ENCODE measurements at regions not wholly inside any gene's neighbourhood (a gene's known extent, or its start where the extent isn't known, plus 50 kb on each side); places are given as distances from the start of the nearest gene placed in this dataset.

DNA sequence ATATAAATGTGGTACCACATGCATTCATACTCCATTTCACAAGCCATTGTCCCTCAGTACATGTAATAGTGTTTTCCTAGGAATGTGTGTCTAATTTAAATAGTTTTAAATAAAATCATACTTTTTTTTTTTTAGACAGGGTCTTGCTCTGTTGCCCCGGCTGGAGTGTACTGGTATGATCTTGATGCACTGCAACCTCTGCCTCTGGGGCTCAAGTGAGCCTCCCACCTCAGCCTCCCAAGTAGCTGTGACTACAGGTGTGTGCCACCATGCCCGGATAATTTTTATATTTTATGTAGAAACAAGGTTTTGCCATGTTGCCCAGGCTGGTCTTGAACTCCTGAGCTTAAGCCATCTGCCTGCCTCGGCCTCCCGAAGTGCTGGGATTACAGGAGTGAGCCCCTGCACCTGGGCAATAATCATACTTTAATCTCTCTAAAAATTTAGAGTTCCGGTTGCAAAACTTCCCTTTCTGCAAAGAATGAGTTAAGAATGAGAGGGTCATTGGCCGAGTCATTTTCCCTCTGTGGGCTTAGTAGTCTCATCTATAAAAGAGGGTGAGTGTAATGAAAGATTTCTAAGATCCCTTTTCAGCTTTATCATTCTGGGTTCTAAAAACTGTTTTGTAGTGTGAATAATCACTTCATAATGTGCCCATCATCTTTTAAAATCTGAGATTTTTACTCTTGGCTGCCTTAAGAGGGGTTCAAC is 116.0 kb upstream of the PELI1 start:
- Histone ChIP-seq H3K4me1 (ENCODE audit: low read depth) (no peaks in the 10 kb centered on the region), H3K27me3 (no peaks in the 10 kb centered on the region), H3K27ac (no peak overlapping the region), H3K9me3 (ENCODE audit: low read depth) (no peaks in the 10 kb centered on the region), H3K4me3 (no peak overlapping the region), H3K36me3 (no peaks in the 10 kb centered on the region)
- DNase-seq (ENCODE audit: low read depth in 1 of 2, low spot score in 1 of 2): no peak
- TF ChIP-seq, protein P1, sequence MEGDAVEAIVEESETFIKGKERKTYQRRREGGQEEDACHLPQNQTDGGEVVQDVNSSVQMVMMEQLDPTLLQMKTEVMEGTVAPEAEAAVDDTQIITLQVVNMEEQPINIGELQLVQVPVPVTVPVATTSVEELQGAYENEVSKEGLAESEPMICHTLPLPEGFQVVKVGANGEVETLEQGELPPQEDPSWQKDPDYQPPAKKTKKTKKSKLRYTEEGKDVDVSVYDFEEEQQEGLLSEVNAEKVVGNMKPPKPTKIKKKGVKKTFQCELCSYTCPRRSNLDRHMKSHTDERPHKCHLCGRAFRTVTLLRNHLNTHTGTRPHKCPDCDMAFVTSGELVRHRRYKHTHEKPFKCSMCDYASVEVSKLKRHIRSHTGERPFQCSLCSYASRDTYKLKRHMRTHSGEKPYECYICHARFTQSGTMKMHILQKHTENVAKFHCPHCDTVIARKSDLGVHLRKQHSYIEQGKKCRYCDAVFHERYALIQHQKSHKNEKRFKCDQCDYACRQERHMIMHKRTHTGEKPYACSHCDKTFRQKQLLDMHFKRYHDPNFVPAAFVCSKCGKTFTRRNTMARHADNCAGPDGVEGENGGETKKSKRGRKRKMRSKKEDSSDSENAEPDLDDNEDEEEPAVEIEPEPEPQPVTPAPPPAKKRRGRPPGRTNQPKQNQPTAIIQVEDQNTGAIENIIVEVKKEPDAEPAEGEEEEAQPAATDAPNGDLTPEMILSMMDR (IDR thresholded peaks at IDR 0.05; ENCODE audit: low read depth, low read length): no peak

- DNase-seq (ENCODE audit: low read depth in 1 of 2, low spot score in 1 of 2): no peak
- TF ChIP-seq, protein P1 (IDR thresholded peaks at IDR 0.05; ENCODE audit: low read depth, low read length): no peak
- no peaks in the 10 kb centered on the region for H3K36me3 ChIP-seq
- no peak overlapping the region for H3K4me3 ChIP-seq
- H3K9me3 ChIP-seq (ENCODE audit: low read depth): no peaks in the 10 kb centered on the region
- no peak overlapping the region for H3K27ac ChIP-seq
- H3K4me1 ChIP-seq (ENCODE audit: low read depth): no peaks in the 10 kb centered on the region
- H3K27me3 ChIP-seq: no peaks in the 10 kb centered on the region
These were observed 116.6 kb upstream of the PELI1 start for GRCh38 chr2:64260817-64261216.

DNA sequence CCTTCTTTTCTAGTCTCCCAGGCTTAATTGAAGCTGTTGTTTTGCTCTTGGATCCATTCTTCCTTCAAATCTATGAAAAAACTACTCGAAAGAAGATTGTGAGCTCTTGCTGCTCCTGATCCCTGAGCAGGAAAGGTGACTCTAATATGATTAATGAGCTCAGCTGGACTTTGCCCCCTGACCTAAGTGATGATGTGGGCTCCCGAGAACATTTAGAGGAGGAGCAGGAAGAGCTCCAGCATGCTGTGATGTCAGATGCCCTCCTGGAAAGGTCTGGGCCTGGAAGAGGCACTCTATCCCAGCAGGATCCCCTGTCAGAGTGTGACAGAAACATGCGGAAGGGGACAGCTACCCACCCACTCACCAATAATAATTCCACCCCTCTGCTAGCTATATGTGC is 117.9 kb upstream of the PELI1 start:
- Histone ChIP-seq H3K36me3 (no peaks in the 10 kb centered on the region), H3K4me1 (ENCODE audit: low read depth) (no peaks in the 10 kb centered on the region), H3K27ac (no peak overlapping the region), H3K27me3 (no peaks in the 10 kb centered on the region), H3K4me3 (no peak overlapping the region), H3K9me3 (ENCODE audit: low read depth) (no peaks in the 10 kb centered on the region)
- TF ChIP-seq, protein P1 (IDR thresholded peaks at IDR 0.05; ENCODE audit: low read depth, low read length): no peak
- DNase-seq (ENCODE audit: low read depth in 1 of 2, low spot score in 1 of 2): no peak

- no peaks in the 10 kb centered on the region for H3K4me1 ChIP-seq (ENCODE audit: low read depth)
- H3K36me3 ChIP-seq: no peaks in the 10 kb centered on the region
These were observed 118.6 kb upstream of the PELI1 start for GRCh38 chr2:64262816-64263215.

GRCh38 chr2:64263315-64263714 is 119.1 kb upstream of the PELI1 start:
- Histone ChIP-seq H3K4me1 (ENCODE audit: low read depth) (no peaks in the 10 kb centered on the region), H3K27me3 (no peaks in the 10 kb centered on the region), H3K36me3 (no peaks in the 10 kb centered on the region), H3K9me3 (ENCODE audit: low read depth) (no peaks in the 10 kb centered on the region), H3K27ac (no peak overlapping the region), H3K4me3 (no peak overlapping the region)
- TF ChIP-seq, protein P1 (IDR thresholded peaks at IDR 0.05; ENCODE audit: low read depth, low read length): no peak
- DNase-seq (ENCODE audit: low read depth in 1 of 2, low spot score in 1 of 2): peak in 1 of 2 donors; percentile 88

More at GRCh38 chr2:64262816-64263215, 118.6 kb upstream of the PELI1 start:
- Histone ChIP-seq H3K9me3 (ENCODE audit: low read depth) (no peaks in the 10 kb centered on the region), H3K4me3 (no peak overlapping the region), H3K27ac (no peak overlapping the region), H3K27me3 (no peaks in the 10 kb centered on the region)
- TF ChIP-seq, protein P1 (IDR thresholded peaks at IDR 0.05; ENCODE audit: low read depth, low read length): no peak
- no peak for DNase-seq (ENCODE audit: low read depth in 1 of 2, low spot score in 1 of 2)
